Suppressor macrophage treated with lipopolysaccharide for 4 hours (primary cell): ENCODE measurements at regions not wholly inside any gene's neighbourhood (a gene's known extent, or its start where the extent isn't known, plus 50 kb on each side); places are given as distances from the start of the nearest gene placed in this dataset.

Experiments used
- DNase-seq: peaks from one replicate; pipeline ENCODE4 v3.0.0-alpha.2; 2020

DNA sequence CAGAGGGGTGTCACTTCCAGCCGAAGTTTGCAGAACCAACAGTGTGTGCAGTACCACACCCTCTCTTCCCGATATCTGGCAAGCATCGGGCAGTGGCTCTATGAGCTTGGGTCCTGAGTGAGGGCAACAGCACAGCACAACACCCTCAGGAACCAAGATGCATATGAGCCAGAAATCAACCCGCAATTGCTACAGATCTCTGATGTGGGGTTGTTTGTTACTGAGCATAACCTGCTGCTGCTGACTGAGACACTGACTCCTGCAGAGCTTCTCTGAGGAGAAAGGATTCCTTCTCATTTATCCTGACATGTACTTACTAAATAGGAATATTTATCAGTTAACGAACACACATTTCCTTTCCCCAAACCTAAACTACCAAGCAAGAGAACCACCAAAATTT lies 218.3 kb downstream of the RBFOX3 start:
- no peak for DNase-seq

DNA sequence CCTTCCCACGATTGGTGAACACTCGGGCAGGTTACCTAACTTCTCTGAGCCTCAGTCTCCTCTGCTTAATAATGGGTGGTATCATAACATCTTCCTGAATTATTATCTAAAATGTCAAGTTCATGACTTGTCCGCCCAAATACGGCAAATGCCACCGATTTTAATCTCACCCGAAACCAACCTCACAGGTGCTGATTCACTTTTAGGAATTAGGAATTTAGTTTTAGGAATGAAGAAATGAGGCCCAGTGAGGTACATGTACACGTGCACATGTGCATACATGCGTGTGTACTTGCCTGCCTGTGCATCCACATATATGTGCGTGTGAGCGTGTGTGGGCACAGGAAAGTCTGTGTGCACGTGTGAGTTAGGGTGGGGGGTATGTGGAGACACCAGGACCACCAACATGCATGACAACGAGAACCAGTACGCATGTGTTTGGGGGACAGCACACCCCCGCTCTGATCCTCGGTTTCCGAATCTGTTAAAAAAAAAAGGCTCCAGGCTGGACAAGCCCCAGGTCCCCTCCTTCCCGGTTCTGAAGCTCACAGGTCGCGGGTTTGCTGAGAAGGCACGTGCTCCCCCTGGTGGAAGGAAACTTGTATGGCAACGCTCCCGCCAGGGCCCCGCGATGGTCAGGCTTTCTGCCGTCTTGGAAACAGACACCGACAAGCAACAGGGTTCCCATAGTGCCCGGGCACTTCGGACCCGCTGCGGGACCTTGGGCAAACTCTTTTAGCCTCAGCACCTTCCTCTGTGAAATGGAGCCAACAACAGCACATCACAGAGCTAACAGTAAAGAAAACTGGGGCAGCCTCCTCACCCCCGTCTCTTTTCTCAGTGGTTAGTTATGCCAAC lies 219.2 kb downstream of the RBFOX3 start:
- peak; percentile 76 for DNase-seq

DNA sequence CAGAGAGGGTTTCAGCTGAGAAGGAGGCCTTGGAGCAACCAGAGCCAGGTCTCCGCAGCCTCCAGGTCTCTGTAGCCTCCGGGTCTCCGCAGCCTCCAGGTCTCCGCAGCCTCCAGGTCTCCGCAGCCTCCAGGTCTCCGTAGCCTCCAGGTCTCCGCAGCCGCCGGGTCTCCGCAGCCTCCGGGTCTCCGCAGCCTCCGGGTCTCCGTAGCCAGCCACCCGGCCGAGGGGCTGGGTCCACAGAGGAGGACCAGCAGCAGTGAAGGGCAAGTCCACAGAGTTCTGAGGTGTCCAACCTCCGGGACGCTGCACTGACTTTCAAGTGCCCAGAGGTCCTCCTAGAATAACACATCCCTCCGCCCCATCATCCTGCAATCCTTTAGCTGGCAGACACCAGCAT lies 221.0 kb downstream of the RBFOX3 start:
- DNase-seq: no peak

DNA sequence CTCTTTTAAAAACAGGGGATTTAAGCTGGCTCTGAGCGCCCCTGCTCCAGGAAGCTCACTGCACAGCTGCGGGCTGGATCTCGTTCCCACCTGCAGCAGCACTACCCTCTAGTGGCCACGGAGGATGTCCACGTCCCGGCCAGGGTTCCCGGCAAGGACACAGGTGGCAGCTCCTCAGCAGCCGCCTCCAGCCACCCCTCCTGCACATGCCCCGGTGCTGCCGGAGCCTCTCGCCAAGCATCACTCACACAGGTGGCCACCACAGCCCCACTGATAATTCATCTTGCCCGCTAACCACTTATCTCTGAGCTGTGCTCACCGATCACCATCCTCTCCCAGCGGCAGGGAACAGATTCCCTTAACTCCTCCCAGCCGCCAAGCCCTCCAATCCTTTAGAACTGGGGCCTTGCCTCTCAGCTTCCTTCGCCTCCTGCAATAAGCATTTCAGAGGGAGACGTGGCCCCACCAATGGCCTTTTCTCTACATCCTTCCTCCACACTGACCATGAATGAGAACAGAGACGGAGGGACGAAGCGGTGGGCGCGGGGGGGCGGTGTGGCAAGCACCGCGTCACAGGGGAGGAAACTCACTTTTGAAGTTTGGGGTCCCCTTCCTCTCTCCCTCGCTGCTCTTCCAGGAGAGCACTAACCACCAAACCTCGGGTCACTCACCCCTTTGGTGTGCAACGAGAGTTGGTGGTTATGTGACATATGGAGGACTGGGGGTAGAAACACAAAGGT lies 222.1 kb downstream of the RBFOX3 start:
- peak; percentile 27 for DNase-seq

DNA sequence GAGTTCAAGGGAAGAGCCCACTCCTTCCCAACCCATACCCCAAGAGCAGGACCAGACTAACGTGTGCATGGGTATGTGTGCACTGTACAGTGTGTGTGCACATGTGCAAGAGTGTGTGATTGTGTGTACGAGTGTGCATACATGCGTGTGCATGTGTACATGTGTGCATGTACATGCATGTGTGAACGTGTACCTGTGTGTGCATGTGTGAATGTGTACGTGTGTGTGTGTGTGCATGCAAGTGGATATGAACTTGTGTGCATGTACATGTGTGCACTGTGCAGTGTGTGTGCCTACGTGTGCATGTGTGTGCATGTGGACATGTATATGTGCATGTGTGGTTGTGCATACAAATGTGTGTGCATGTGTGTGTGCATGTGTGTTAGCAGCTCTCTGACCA lies 223.1 kb downstream of the RBFOX3 start:
- DNase-seq: no peak

DNA sequence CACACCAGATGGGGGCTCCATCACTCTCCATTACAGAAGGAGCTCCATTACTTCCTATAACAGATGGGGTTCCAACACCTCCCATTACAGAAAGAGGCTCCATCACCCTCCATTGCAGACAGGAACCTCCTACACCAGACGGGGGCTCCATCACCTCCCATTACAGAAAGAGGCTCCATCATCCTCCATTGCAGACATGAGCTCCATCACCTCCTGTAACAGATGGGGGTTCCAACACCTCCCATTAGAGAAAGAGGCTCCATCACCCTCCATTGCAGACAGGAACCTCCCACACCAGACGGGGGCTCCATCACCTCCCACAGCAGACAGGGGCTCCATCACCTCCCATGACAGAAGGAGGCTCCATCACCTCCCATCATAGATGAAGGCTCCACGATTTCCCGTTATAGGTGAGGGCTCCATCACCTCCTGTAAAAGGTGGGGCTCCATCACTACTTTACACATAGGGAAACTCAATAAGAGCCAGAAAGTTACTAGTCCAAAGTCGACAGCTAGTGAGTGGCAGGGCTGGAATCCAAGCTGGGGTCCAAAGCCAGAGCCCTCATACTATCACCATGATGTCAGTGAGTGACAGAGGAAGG lies 224.8 kb downstream of the RBFOX3 start:
- DNase-seq: no peak

DNA sequence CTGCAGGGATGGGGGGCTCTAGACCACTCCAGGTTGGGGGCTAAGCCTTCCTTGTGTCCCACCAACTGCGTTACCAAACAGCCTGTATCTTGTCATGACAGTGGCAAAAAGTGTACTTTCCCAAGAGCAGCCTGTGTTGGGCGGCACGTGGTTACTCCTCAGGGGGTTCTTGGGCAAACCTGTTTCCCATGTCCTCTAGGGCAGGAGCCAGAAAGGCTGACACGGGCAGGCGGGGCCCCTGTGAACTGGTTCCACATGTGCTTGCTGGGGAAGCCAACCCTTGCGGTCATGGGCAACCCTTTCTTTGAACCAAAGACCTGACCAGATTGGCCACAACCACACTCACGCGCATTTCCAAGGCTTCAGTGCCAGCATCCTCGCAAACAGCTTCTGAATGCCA lies 228.5 kb downstream of the RBFOX3 start:
- DNase-seq: no peak

DNA sequence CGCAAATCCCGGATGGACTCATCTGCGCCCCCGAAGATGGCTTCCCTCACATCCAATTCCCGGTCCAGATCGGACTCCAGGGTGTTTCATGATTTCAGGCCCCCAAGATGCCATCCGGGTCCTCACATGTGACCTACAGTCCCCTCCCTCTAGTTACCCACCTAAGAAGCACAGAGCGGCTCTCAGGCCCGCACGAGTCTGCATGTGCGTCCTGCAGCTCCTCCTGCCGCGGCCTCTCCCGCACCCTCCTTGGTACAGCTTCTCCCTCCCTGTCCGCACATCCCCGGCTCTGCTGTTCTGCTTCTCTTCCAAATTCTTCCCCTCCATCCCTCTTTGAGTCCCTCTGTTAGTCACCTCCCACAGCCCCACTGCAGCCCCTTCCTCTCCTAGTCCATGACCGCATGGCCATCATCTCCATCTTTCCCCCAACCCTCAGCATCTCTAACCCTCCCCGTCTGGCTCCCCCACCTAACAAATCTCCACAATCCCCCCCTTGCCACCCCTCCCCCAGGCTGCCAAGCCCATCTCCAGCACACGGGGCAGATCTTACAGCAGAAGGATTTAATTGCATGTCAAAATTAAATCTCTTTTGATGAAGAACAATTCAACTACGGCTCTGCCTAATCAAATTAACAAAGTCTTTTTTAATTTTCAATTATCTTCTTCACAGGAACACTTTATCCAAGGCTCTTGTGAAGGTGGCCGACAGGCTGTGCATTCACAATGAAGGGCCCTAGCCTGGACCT lies 231.0 kb downstream of the RBFOX3 start:
- DNase-seq: no peak

DNA sequence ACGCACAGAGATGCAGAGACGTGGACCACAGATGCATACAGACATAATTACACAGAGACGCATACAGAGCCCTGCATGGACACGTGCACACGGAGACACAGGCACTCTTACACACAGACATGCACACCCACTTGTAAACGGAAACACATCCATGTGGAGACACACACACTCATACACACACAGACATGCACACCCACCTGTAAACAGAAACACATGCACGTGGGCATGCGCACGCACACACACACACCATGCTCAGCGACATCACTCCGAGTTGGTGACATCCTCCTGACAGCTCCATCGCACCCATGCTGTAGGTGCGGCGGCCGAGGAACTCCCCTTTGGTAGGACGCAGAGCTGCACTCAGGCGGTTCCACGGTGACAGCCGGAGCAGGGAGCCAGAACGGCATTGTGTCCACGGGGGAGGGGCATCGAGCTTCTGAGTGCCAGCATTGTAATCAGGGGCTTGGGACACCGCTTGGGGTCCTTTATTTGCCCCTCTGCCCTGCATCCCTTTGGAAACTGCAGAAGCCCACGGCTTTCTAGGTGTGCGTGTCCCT lies 233.5 kb downstream of the RBFOX3 start:
- no peak for DNase-seq

DNA sequence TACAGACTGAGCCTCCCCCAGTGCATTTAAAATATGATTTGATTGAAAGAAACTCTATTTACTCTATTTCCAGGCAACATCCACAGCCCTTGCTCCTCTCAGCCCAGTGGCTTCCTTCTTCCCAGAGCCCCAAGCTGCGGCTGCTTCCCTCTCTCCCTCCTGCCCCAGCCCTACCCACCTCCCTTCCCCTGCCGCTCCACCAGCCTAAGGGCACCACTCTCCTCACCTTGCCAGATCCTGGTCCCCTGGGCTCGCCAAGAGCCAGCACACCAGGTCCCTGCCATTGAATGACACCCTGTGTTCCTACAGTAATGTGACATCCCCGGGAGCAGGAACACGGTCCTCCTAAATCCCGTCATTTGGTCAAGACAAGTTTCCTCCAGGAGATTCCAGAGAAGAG lies 236.0 kb downstream of the RBFOX3 start:
- DNase-seq: no peak

DNA sequence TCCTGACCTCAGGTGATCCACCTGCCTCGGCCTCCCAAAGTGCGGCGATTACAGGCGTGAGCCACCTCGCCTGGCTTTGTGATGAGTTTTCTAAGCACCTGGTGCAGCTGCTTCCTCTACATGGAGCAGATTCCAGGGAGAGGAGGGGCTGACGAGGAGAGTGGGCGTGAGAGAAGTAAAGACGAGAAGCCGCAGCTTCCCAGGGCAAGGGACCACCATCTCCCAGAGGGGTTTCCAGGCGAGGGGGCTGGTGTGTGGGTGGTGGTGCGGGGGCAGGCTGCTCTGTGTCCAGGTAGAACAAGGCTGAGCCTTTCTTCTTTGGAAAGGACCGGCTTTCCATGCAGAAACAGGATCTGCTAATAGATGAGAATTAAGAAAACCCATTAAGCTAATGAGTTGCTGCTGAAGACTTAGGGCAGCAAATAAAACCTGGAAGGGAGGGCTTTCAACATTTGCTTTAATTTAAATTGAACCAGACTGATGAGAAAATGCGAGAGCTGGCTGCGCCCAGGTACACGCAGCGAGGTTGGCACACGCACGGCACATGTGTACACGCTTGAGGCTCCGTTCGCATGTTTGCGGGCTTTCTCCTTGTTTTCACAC lies 236.7 kb downstream of the RBFOX3 start:
- DNase-seq: no peak

DNA sequence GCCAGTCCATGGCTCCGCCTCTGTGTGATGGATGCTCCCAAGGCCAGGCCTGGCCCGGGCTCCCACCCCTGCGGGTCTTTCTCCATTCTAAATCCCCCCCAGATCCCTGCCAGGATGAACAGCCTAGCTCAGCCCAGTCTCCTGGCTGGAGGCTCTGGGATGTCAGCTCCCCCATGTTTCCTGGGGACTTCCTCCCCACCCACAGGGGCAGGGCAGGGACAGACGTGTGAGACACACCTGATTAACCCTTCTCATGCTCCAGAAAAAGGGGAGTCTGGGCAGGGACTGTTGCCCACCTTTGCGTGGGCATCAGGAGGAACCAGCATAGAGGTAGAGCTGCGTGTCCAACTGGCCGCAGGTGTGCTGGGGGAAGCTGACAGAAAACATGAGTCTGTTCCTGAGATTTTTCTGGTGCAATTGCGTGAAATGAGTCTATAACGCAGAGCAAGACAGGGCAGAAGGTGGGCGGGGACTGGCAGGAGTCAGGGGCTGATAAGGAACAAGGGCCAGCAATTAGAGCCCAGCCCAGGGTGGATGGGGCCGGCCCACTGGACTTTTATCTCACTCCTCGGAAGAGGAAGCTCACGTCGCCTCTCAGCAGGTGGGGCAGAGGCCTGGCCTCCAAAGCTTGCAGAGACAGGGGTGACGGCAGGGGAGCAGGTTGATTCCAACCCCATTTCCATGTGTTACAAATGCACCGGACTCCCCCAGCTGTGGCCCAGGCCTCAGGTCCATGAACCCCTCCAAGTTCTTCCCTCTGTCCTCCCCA lies 238.2 kb downstream of the RBFOX3 start:
- DNase-seq: no peak

DNA sequence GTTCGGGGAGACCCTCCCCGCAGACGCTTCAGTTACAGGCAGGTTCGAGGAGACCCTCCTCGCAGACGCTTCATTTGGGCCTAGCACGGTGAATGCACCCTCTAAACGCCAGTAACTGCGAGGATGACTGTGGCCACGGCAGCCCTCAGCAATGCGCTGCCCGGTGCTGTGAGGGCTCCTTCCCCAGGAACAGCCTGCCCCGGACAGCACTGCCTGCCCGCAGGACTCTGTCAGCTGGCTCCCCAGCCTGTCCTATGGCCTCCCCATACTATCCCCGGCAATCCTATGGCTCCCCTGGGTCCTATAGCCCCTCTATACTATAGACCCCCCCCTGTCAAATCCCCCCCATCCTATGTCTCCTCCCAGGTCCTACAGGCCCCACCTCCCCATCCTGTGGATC lies 238.9 kb downstream of the RBFOX3 start:
- no peak for DNase-seq

DNA sequence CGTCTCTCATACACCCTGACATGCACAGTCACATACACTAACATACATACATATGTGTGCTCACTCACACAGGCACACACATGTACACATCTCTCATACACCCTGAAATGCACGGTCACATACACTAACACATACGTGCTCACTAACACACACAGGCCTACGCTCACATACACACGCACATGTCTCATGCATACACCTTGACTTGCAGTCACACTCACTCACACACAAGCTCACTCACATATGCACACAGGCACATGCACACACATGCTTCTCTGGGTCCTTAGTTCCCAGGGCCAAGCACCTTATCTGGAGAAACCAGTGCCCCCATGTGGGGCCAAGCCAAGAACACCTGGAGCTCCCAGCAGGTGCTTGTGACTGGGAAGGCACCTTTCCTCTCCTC lies 240.3 kb downstream of the RBFOX3 start:
- no peak for DNase-seq

DNA sequence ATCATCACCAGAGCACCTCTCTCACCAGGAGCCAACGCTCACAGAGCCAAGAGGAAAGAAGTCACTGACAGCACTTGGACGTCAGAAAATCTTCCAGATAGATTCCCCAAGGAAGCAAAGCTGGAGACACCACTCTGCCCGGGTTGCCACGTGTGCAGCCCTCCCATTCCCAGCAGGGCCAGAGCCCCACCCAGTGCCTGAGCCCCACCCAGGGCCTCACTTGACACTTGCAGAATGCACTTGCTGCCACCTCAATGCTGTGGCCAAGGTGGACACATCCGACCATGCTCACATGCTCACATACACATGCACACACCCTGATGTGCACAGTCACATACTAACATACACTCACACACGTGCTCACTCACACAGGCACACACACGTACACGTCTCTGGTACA lies 240.7 kb downstream of the RBFOX3 start:
- DNase-seq: no peak

DNA sequence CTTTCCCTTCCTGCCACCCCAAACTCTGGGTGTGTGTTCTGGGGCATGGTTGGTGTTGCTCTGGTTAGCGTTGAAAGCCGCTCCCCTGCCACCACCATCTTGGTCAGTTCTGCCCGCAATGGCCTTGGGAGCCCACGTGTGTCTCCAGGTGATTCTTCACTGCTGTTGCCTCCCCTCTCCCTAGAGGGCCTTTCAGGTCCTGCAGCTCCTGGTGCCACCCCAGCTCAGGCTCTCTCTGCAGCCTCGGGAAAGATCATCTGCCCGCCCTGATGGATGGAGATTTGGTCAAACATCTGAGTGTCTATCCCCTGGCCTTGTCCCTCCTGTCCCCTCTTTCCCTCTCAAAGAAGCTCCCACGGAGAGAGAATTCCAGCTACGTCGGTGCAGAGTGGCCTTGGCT lies 241.3 kb downstream of the RBFOX3 start:
- DNase-seq: no peak

DNA sequence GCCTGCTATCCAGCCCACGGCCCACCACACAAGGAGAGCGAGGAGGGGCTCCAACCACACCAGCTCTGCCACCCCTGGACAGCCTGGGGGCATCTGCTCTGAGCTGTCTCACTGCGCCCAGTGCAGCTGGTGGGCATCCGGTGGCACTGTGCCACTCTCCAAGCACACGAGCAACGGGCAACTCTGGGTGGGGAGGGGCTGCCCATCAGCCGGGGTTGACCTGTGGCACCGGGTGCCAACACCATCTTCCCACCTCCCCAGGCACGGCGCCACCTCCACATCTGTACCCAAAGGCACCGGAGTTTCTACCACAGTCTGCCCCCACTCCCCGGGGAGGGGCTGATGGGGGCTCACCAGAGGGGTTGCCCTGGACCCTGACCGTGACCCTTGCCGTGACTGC lies 241.8 kb downstream of the RBFOX3 start:
- no peak for DNase-seq

DNA sequence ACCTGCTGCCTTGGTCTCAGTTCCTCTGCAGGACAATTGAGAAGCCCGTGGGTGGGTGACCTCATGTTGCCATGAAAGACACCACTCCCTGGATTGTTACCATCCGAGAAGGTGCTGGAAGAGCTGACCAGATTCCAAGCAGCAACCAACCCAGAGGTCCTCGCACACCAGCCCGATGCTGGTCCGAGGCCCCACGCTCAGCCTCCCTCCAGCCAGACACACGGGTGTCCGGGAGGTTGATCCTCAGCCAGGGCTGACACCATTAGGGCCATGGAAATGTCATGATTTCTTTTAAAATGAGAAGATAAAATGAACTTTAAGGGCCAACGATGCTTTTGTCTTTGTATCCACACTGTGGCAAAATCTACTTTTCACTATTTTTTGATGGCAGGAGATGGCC lies 242.3 kb downstream of the RBFOX3 start:
- DNase-seq: no peak

DNA sequence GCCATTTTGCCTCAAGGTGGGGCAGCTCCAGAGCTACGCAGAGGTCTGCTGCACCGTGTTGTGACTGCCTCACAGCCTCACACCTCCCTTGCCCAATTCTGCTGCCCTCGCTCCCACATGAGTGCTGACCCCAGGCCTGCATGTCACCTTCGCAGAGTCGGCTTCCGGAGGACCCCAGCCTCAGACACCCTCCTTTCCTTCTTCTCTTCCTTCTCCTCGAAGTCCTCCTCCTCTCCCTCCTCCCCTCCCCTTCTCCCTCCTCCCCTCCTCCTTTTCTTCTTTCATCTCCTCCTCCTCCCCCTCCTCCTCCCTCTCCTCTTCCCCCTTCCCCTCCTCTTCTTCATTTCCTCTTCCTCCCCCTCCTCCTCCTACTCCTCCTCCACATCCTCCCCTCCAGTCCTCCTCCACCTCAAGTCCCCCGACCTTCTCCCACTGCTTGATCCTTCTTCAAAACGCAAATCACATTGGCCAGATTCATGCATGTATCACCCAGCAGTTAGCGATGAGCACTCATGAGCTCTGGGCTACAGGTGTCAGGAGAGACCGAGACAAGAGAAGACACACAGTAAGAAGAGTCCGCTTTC lies 243.8 kb downstream of the RBFOX3 start:
- no peak for DNase-seq

DNA sequence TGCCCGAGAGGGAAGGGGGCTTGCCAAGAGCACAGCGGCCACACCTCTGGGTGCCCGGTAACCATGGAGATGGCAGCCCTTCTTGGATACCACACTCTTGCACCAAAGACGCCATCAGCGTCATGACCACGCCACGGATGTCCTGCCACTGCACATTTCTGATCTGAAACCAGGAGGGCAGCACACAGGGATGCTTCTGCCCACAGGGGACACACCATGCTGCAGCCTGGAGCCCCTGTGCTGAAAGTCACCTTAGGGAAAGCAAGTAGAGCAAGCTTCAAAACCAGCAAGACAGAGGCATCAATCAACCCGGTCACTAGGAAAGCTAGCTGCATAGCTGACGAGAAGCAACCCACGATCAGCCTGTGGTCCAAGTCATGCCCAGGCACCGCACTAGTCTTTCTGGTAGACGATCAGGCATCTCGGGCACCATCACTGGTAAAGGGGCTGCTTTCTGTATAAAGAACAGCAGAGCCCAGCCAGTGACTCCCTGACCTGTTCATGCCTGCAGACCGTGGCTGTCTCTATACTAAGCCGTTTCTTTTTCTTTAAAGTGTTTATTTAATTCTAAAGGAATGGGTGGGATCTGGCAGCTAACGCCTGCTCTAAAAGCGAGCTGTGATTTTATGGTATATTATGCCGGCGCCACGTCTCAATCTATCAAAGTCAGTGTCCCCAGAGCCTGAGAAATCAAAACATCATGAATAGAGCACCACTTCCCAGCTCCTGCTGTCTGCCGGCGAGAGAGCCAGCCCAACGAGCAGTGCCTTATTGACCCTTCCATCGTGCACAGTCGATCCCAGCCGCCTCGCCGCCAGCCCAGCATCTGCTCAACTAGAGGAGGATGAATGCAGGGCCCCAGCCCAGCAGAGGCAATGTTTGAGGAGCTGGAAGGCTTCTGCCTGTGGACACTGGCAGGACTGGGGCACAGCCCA lies 244.7 kb downstream of the RBFOX3 start:
- DNase-seq: no peak
